SH-SY5Y (cell line): ENCODE measurements at regions not wholly inside any gene's neighbourhood (a gene's known extent, or its start where the extent isn't known, plus 50 kb on each side); places are given as distances from the start of the nearest gene placed in this dataset.

Source experiments
- GATA2 ChIP-seq: IDR thresholded peaks from 2 replicates; pipeline ENCODE4 v1.6.1; 2011; ENCODE audit warnings: mild to moderate bottlenecking, low read depth, low read length
- GATA3 ChIP-seq: IDR thresholded peaks from 2 replicates; pipeline ENCODE4 v1.6.1; 2011; ENCODE audit warnings: low read depth, mild to moderate bottlenecking, low read length, moderate library complexity

- no peak for TF ChIP-seq GATA2
- TF ChIP-seq GATA3, result no peak
Measured at GRCh38 chr5:110001648-110002047, 311.9 kb downstream of the MAN2A1 start.
